ENCODE measurements at regions not wholly inside any gene's neighbourhood (a gene's known extent, or its start where the extent isn't known, plus 50 kb on each side); places are given as distances from the start of the nearest gene placed in this dataset.
"Not testable (repeated sequence)": the region's sequence is repeated elsewhere in the genome, so short reads cannot be mapped to it uniquely, and the experiment has no call there.

DNA sequence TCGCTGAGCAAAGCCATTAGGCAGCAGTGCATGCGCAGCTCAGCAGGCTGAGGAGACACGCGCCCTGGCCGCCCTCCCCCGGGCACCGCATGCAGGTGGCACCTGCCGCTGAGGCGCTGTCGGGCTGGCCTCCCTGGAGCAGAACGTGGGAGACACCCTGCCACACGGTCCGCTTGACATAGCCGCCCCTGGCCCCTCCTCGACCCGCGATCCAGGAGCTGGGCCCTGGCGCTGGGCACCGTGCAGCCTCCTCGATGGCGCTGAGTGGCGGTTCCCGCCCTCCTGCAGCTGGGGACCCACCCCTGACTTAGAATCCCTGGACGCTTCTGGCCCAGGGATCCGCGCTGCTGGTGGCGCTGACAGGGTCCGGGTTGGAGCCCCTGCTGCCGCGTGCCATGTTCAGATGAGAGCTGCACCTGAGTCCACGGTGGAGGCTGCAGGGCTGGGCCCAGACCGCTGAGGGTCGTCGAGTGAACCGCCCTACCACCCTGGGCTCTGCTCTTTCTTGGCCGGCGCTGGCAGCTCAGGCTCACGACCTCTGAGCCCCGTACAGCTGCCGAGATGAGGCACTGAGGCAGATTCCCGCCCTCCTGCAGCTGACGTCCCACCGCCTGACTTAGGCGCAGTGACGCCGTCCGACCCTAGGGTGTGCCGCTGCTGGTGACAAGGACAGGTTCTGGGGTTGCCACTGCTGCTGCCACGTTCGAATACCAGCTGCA, 116.8 kb downstream of the OR13A1 start:
- no peak for DNase-seq

DNA sequence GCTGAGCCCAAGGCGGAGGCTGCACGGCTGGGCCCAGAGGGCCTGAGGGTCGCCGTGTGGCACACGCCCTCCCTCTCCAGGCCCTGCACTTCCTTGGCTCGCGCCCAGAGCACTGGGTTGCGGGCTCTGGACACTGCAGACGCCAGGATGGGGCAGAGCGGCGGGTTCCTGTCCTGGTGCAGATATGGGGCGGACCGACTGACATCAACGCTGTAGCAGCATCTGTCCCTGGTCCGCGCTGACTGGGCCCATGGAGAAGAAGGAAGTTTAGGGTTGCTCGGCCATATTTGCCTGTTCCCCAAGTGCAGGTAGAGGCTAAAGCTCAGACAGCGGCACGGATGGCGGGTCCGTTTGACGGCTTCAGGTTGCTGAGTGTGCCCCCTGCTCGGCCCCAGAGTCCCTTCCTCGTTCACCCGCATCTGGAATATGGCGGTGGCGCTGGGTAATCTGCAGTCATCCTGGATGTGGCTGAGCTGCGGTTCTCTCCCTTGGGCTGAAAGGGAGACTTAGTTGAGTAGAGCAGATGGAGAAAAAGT, 116.1 kb downstream of the OR13A1 start:
- DNase-seq = no peak

DNA sequence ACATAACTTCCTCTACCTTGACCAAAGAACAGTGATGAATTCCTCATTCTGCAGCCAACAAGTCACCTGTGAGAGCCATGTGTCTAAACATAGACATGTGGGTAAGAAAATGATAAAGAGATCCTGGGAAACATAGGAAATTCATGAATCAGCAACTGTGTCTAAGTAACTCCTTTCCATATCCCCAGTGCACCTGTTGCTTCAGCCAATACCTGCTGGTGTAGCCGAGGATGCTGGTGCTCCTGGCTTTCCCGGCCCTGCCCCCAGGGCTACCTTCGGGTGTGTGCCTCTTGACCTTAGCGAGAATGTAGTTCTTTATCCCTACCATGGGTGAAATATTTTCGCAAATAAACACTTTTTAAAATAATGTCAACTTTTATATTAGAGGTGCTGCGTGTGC, 114.1 kb downstream of the OR13A1 start:
- no peak for DNase-seq

DNA sequence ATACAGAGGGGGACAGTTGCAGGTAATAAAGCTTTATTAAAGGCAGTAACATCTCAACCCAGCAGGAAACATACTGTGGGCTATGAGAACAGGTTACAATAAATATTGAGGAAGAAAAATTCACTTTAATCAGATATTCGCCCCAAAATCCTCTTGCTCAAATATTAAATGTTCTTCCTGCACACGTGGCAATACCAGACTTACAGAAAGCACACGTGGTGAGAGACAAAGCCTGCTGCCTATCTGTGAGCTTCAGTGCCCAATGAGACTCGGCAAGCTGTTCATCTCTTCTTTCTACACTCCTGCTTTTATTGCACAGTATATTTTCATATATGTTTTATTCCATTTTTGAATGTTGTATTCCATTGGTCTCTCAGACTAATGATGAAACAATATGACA, 113.2 kb downstream of the OR13A1 start:
- no peak for DNase-seq

DNA sequence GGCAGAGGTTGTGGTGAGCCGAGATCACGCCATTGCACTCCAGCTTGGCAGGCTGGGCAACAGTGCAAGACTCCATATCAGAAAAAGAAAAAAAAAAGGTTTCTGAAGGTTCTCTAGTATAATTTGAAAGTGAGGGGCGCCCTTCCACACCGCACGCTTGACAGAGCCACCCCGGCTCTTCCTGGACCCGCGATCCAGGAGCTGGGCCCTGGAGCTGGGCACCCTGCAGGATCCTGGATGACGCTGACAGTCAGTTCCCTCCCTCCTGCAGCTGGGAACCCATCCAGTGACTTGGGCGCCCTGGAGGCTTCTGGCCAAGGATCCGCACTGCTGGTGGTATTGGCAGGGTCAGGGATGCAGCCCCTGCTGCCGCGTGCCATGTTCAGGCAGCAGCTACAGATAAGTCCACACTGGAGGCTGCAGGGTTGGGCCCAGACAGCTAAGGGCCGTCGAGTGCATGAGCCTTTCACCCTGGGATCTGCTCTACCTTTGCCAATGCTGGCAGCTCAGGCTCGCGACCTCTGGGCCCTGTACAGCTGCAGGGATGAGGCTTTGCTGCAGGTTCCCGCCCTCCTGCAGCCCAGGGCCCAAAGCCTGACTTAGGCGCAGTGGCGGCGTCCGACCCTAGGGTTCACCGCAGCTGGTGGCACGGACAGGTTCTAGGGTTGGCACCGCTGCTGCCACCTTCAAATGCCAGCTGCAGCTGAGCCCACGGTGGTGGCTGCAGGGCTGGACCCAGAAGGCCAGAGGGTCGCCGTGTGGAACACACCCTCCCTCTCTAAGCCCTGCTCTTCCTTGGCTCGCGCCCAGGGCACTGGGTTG, 110.2 kb downstream of the OR13A1 start:
- DNase-seq = no peak

DNA sequence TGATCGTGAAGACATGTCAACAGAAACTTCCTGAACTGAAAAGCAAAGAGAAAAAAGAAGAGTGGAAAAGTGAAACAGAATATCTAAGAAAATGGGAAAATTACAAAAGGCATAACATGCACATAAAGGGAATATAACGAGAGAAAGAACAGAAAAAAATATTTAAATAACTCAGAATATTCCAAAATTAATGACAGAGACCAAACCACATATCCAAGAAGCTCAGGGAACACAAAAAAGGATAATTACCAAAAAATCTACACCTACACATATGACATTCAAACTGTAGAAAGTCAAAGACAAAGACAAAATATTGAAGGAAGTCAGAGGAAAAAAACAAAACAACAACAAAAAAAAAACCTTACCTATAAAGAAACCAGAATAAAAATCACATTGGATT, 105.5 kb downstream of the OR13A1 start:
- DNase-seq = no peak

GRCh38 chr10:45211576-45211975, 103.8 kb downstream of the OR13A1 start:
- no peak for DNase-seq

DNA sequence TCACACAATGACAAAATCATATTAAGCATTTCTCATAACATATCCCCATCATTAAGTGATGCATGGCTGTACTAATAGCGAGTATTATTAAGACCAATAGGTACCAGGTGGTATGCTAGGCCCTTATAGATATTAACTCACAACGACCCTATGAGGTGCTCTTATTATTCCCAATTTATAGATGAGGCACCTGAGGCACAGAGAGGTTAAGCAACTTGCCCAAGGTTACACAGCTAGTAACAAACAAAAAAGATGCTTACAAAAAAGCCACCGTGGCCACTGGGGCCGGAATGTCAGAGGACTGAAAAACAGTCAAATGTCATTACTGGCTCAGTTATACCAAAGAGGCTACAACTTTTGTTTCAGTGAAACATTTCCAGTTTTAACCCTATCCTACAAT, 96.0 kb downstream of the OR13A1 start:
- no peak for DNase-seq

GRCh38 chr10:45220931-45221330, 94.5 kb downstream of the OR13A1 start:
- no peak for DNase-seq

DNA sequence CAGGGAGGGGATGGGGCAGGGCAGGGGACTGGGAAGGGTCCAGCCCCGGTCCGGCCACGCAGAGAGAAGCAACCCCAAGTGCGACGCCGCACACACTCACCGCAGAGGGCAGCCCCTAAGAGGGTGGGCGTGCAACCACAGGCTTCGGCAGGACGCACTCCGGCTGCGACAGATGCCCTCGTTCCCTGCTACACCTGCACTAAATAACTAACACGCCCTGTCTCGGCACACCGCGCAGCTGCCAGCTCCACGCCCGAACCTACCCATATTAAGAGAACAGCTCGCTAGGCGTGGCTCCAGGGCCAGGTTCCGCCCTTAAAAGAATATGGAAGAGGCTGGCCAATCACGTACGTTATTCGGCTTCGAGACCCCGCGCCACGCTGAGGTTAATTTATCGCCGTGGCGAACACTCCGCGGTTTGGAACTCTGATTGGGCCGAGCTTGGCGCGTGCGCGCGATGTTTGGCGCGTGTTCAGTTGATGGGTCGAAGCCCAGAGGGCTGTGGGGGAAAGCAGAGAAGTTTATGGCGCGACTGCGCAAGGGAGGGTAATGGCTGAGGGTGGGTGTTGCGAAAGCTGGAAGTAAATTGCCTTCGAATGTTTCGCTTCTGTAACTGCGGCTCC, 91.1 kb downstream of the OR13A1 start:
- no peak for DNase-seq

- DNase-seq = no peak
These were observed 88.4 kb downstream of the OR13A1 start for GRCh38 chr10:45227042-45227441.

GRCh38 chr10:45227456-45227855, 88.0 kb downstream of the OR13A1 start:
- no peak for DNase-seq

DNA sequence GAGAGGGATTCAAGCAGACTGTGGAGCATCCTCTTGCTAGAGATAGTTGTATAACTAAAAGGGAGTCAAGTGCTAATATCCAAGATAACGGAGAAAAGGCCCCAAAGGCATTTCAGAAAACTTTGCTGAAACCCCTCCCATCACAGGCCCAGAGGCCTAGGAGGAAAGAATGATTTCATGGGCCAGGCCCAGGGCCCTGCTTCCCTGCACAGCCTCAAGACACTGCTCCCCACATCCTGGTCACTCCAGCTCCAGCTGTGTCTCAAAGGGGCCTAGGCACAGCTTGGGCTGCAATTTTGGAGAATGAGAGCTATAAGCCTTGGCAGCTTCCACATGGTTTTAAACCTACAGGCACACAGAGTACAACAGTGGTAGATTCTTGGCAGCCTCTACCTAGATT, 85.6 kb downstream of the OR13A1 start:
- DNase-seq = no peak

DNA sequence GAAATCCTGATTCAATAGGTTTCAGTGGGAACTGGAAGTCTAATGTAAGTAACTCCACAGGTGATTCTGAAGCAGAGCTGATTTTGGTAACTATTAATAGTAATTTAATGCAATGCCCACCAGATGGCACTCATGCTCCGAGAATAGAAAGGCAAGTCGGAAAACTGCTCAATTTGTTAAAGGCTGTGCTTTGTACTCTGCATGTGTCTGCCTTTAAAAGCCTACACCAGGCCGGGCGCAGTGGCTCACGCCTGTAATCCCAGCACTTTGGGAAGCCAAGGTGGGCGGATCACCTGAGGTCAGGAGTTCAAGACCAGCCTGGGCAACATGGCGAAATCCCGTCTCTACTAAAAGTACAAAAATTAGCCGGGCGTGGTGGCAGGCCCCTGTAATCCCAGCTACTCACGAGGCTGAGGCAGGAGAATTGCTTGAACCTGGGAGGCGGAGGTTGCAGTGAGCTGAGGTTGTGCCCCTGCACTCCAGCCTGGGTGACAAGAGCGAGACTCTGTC, 80.1 kb downstream of the OR13A1 start:
- peak; percentile 68 for DNase-seq

- no peak for DNase-seq
These were observed 79.6 kb downstream of the OR13A1 start for GRCh38 chr10:45235798-45236220.

DNA sequence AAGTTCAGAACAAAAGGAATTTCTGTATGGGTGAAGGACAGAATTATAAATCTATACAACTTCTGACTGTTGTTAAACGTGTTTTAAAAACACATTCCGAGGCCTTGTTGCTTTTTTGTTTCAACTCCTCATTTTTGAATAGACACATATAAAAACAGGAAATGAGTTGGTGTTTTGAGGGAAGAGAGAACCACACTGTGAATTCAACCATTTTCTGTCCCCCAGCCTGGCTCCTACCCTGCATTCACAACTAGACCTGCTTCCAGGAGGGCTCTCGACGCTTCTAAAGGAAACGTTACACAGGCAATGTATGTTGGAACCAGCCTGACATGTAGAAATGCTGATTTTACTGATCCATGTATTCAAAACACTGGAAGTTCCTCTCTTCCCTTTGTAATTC, 76.5 kb downstream of the OR13A1 start:
- DNase-seq = no peak

DNA sequence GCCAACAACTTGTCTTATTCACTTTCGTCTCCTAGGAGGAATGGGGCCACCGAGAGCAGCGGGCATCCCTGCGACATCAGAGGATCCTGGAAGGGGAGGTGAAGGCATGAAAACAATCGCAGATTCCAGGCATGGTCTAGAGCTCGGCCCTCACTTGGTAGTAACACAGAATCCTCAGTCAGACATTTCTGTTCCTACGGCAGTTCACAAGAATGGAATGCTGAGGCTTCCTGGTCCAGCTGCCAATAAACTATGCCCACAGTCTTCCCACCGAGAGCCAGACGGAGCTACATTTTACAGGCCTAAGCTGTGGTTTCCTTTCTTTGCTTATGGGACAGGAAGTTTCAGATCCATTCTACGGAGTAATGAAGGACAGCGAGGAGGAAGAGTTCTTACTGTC, 75.8 kb downstream of the OR13A1 start:
- no peak for DNase-seq

DNA sequence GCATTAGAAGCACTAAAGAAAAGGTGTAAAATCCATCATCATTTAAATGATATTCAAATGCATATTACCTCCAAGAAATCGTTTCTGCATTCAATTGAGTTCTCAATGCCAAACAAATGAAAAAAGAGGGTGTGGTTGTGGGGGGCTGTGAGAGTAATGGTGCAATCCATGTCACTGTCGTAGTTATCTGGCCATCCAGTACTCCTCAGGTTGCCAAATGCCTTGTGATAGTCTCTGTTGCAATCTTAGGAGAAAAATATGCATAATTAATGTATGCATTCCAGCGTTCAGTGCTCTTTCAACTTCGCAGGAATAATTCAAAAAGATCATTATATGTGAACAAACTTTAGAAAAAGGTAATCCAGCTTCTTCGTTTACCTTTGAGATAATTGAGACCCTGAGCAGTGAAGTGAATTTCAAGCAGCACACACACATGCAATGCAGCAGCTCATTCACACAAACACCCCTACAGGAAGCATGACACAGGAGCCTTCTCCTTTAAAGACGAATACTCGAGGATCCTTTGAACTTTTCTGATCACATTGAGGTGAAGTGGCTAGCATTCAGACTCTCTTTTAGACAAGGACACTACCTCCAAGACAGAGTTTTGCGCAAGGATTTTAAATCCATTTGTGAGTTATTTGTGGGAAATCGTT, 73.4 kb downstream of the OR13A1 start:
- DNase-seq = no peak

GRCh38 chr10:45243261-45243660, 72.1 kb downstream of the OR13A1 start:
- DNase-seq = no peak

DNA sequence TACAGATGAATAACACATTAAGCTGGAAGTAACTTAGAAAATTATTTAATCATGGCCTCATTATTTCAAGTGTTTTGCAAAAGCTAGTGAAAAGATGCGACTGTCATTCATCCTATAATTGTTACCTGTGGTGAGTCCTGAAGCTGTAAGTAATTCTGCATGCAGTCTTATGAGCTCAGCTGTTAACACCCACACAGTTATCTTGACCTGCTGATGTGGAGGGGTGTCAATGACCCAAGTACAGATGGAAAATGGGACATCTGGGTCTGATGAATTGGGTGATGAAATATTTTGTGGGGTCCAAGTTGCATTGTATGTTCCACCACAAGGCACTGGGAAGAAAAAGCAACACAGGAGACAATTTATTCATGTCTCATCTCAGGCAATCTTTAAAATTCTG, 68.9 kb downstream of the OR13A1 start:
- no peak for DNase-seq

- no peak for DNase-seq
These were observed 65.3 kb downstream of the OR13A1 start for GRCh38 chr10:45249978-45250693.

DNA sequence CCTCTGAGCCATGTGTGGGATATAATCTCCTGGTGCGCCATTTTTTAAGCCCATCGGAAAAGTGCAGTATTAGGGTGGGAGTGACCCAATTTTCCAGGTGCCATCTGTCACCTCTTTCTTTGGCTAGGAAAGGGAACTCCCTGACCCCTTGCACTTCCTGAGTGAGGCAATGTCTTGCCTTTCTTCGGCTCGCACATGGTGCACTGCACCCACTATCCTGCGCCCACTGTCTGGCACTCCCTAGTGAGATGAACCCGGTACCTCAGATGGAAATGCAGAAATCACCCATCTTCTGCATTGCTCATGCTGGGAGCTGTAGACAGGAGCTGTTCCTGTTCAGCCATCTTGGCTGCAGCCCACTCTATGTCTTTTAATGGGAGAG, 64.7 kb downstream of the OR13A1 start:
- DNase-seq = not testable (repeated sequence)

Data from CD4-positive, alpha-beta T cell treated with Interleukin-6 for 4 hours (primary cell).